ENCODE measurements at regions not wholly inside any gene's neighbourhood (a gene's known extent, or its start where the extent isn't known, plus 50 kb on each side); places are given as distances from the start of the nearest gene placed in this dataset.

DNA sequence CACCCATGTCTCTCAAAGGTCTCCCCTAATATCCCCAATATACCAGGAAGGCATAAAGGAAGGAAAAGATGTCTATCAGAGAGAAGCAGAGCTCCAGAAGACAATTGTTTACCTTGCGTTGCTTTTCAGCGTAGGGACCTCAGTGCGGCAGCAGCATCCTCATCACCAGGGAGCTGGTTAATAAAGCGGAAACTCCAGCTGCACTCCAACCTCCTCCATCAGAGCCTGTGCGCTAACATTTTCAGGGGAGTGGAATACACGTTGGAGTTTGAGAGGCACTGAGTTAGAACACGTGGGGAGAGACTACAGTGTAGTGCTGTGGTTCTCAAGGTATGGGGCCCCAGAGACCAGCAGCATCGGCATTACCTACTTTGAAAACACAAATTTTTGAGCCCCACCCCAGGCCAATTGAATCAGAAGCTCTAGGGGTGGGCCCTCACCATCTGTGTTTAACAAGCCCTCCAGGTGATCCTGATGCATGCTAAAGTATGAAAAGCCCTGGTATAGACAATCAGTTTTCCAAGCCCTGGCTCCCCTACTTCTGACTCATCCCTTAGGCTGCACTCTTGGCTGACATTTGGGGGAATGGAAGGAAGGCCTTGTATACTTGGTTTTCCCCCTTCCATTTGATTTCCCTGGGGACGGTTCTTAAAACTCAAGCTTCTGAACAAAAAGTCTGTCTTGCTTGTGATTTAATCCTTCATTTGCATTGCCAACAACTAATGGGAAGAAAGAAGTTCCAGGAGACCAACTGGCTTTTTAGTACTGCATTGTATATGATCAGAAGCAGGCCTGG is 419.0 kb upstream of the CCDC196 start:
- no peak overlapping the region for H3K4me3 ChIP-seq (ENCODE audit: low read length in 2 of 2)
- H3K36me3 ChIP-seq (ENCODE audit: control insufficient read depth in 2 of 2, insufficient read depth in 2 of 2, low read length in 2 of 2): no peaks in the 10 kb centered on the region
- no peaks in the 10 kb centered on the region for H3K9me3 ChIP-seq (ENCODE audit: control insufficient read depth in 2 of 2, low read length in 2 of 2)
- no peaks in the 10 kb centered on the region for H3K4me1 ChIP-seq (ENCODE audit: control insufficient read depth, insufficient read depth, low read length)
- no peak overlapping the region for H3K9ac ChIP-seq (ENCODE audit: low read length in 2 of 2)
- H3K27me3 ChIP-seq (ENCODE audit: control insufficient read depth in 1 of 2, insufficient read depth in 2 of 2, low read length in 2 of 2): no peaks in the 10 kb centered on the region
- H3K27ac ChIP-seq (ENCODE audit: low read length): no peak overlapping the region

DNA sequence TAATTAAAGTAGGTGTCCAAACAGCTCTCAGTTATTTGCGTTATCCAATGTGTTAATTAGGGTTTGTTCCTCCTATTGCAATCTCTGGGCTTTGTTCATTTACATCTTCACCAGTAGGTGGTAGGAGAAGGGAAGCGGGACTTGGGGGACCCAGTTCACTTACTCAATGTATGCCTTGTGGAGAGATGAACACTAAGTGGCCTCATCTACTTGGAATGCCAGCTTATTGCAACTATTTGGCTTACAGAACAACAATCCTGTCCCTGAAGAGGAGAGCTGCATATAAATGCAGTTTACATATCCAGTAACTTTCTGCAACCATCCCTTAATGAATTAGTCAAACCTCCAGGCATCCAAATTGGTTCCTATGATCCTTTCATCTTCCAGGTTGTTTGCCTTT is 417.1 kb upstream of the CCDC196 start:
- no peak overlapping the region for H3K27ac ChIP-seq (ENCODE audit: low read length)
- no peaks in the 10 kb centered on the region for H3K27me3 ChIP-seq (ENCODE audit: control insufficient read depth in 1 of 2, insufficient read depth in 2 of 2, low read length in 2 of 2)
- H3K4me1 ChIP-seq (ENCODE audit: control insufficient read depth, insufficient read depth, low read length): no peaks in the 10 kb centered on the region
- no peaks in the 10 kb centered on the region for H3K9me3 ChIP-seq (ENCODE audit: control insufficient read depth in 2 of 2, low read length in 2 of 2)
- no peak overlapping the region for H3K9ac ChIP-seq (ENCODE audit: low read length in 2 of 2)
- H3K4me3 ChIP-seq (ENCODE audit: low read length in 2 of 2): no peak overlapping the region
- H3K36me3 ChIP-seq (ENCODE audit: control insufficient read depth in 2 of 2, insufficient read depth in 2 of 2, low read length in 2 of 2): no peaks in the 10 kb centered on the region

DNA sequence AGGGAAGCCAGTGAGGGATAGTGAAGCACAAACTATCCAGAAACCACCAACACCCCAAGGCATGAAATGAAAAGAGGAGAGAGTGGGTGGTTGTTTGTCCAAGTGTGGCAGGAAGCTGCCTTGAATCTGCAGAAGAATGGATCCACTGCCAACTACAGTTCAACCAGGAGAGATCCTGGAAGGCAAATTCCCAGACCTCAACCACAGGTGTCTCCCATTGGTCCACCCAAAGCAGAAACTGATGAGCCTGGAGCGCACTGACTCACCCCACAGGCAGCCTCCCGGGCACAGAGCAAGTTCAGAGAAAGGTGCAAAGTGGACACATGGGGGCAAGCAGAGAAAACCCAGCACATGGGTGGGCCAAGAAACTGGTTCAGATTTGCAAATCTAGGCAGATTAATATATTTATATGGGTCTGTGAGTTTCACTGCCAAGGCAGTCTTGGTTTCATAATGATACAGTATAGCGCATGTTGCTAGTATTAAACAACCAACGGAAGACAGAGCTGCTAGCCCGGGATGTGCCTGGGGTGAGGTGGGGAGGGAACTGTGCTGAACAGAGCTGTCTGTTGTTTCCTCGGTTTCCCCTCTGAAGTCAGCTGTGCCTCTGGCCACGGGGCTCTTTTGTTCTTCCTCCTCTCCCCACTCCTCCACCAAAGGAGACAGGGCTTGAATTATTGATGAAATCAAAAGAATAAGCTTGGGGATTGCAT is 416.2 kb upstream of the CCDC196 start:
- Histone ChIP-seq H3K27ac (ENCODE audit: low read length) (no peak overlapping the region), H3K4me1 (ENCODE audit: control insufficient read depth, insufficient read depth, low read length) (no peaks in the 10 kb centered on the region), H3K4me3 (ENCODE audit: low read length in 2 of 2) (no peak overlapping the region), H3K9ac (ENCODE audit: low read length in 2 of 2) (no peak overlapping the region), H3K9me3 (ENCODE audit: control insufficient read depth in 2 of 2, low read length in 2 of 2) (no peaks in the 10 kb centered on the region), H3K27me3 (ENCODE audit: control insufficient read depth in 1 of 2, insufficient read depth in 2 of 2, low read length in 2 of 2) (no peaks in the 10 kb centered on the region), H3K36me3 (ENCODE audit: control insufficient read depth in 2 of 2, insufficient read depth in 2 of 2, low read length in 2 of 2) (no peaks in the 10 kb centered on the region)

DNA sequence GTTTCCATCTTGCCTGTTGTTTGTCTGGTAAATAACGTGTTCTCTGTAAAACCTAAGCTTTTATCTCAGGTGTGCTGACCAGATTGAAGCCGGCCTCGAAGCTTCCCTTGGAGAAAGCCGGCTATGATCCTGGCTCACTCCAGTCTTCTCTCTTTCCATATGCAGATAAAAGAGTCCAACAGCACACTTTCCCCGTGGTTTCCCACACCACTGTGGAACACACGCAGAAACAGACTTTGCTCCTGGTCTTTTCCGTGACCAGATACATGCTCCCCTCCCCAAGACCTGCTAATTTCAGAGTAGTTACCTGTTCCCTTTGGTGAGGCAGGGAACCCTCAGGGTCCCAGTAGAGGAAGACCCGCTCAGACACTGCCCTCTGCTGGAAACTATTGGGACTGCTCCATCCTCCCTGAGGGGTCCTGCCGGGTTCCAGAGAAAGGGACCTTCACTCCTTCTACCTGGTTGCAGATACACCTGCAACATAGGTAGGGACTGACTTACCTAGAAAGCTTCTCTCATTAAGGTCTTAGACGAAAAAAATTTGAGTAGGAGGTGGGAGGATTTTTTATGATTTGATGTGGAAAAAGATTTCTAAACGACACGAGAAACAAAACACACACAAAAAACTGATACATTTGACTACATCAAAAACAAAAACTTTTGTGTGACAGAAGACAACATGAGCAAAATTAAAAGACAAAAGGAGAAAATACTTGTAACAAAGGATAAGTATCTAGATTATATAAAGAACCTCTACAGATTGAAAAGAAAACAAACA is 415.4 kb upstream of the CCDC196 start:
- no peak overlapping the region for H3K9ac ChIP-seq (ENCODE audit: low read length in 2 of 2)
- no peaks in the 10 kb centered on the region for H3K9me3 ChIP-seq (ENCODE audit: control insufficient read depth in 2 of 2, low read length in 2 of 2)
- H3K4me3 ChIP-seq (ENCODE audit: low read length in 2 of 2): no peak overlapping the region
- no peaks in the 10 kb centered on the region for H3K4me1 ChIP-seq (ENCODE audit: control insufficient read depth, insufficient read depth, low read length)
- no peak overlapping the region for H3K27ac ChIP-seq (ENCODE audit: low read length)
- H3K36me3 ChIP-seq (ENCODE audit: control insufficient read depth in 2 of 2, insufficient read depth in 2 of 2, low read length in 2 of 2): no peaks in the 10 kb centered on the region
- H3K27me3 ChIP-seq (ENCODE audit: control insufficient read depth in 1 of 2, insufficient read depth in 2 of 2, low read length in 2 of 2): no peaks in the 10 kb centered on the region

DNA sequence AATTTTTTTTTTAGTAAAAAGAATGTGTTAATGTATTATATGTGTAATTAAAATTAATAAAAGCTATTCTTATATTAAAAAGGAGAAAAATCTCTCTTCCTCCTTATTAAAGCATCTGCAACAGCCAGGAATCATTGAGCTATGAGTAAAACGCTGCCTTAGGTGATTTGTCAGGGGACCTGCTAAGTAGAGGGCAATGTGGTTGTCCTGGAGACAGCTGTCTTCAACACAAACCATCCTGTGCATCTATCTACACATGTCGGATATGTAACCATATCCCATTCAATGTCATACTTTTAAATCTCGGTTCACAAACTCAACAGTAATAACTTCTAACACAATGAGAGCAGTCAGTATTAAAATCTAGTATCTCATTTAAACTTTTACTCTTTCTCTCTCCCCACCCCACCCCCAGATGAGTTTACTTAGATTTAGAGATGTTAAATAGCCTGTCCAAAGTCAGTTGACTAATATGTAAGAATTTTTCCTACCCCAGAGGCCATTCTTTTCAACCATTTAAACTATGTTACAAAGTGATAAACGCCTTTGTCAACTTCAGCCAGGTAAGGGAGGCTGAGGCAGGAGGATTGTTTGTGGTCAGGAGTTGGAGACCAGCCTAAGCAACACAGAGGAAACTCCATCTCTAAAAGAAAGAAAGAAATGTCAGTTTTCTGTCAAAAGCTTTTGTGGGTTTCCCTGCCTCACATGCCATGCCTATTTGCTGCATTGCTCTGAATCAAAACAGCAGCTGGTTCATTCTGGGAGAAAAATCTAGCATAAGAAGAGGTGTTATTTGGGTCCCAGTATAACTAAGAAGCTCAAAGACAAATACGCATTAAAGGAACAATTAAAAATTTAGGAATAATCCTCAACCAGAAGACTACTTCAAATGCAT is 413.7 kb upstream of the CCDC196 start:
- no peak overlapping the region for H3K27ac ChIP-seq (ENCODE audit: low read length)
- no peak overlapping the region for H3K9ac ChIP-seq (ENCODE audit: low read length in 2 of 2)
- H3K9me3 ChIP-seq (ENCODE audit: control insufficient read depth in 2 of 2, low read length in 2 of 2): no peaks in the 10 kb centered on the region
- no peaks in the 10 kb centered on the region for H3K4me1 ChIP-seq (ENCODE audit: control insufficient read depth, insufficient read depth, low read length)
- no peak overlapping the region for H3K4me3 ChIP-seq (ENCODE audit: low read length in 2 of 2)
- no peaks in the 10 kb centered on the region for H3K27me3 ChIP-seq (ENCODE audit: control insufficient read depth in 1 of 2, insufficient read depth in 2 of 2, low read length in 2 of 2)
- no peaks in the 10 kb centered on the region for H3K36me3 ChIP-seq (ENCODE audit: control insufficient read depth in 2 of 2, insufficient read depth in 2 of 2, low read length in 2 of 2)

DNA sequence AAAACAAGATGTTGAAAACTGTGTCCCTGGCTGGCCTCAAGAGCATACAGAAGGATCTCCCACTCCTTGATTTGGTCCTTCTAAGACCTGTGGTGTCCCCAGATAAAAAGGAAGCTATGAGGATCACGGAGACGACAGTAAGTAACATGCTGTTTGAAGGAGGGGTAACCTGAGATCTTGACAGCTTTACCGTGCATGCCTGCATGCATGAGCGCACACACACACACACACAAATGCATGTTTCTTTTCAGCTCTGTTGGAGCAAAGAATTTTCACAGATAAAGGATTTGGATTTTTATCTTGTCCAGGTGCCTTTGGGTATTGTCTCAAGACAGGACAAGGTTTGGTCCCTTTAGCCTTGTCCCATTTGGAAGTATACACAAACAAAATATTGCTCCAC is 411.6 kb upstream of the CCDC196 start:
- no peaks in the 10 kb centered on the region for H3K9me3 ChIP-seq (ENCODE audit: control insufficient read depth in 2 of 2, low read length in 2 of 2)
- H3K27me3 ChIP-seq (ENCODE audit: control insufficient read depth in 1 of 2, insufficient read depth in 2 of 2, low read length in 2 of 2): no peaks in the 10 kb centered on the region
- H3K27ac ChIP-seq (ENCODE audit: low read length): no peak overlapping the region
- no peak overlapping the region for H3K9ac ChIP-seq (ENCODE audit: low read length in 2 of 2)
- peaks cover 3% of the 10 kb centered on the region for H3K4me1 ChIP-seq (ENCODE audit: control insufficient read depth, insufficient read depth, low read length)
- no peak overlapping the region for H3K4me3 ChIP-seq (ENCODE audit: low read length in 2 of 2)
- H3K36me3 ChIP-seq (ENCODE audit: control insufficient read depth in 2 of 2, insufficient read depth in 2 of 2, low read length in 2 of 2): no peaks in the 10 kb centered on the region

DNA sequence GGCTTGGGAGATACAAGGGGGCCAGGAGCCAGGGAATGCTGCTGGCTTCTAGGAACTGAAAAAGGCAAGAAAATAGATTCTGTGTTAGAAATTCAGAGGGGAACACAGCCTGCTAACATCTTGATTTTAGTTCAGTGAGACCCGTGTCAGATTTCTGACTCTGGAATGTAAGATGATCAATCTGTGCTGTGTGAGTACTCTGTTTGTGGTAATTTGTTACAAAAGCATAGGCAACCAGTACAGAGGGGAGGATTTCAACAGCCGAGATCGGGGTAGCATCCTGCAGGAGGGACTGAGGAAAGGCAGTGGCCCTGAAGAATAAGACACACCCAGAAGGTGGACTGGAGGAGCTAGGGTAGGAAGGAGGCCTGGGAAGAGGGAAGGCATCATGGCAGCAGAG is 410.0 kb upstream of the CCDC196 start:
- Histone ChIP-seq H3K4me1 (ENCODE audit: control insufficient read depth, insufficient read depth, low read length) (peaks cover 3% of the 10 kb centered on the region), H3K9ac (ENCODE audit: low read length in 2 of 2) (no peak overlapping the region), H3K4me3 (ENCODE audit: low read length in 2 of 2) (no peak overlapping the region), H3K36me3 (ENCODE audit: control insufficient read depth in 2 of 2, insufficient read depth in 2 of 2, low read length in 2 of 2) (no peaks in the 10 kb centered on the region), H3K9me3 (ENCODE audit: control insufficient read depth in 2 of 2, low read length in 2 of 2) (no peaks in the 10 kb centered on the region), H3K27me3 (ENCODE audit: control insufficient read depth in 1 of 2, insufficient read depth in 2 of 2, low read length in 2 of 2) (no peaks in the 10 kb centered on the region), H3K27ac (ENCODE audit: low read length) (no peak overlapping the region)

DNA sequence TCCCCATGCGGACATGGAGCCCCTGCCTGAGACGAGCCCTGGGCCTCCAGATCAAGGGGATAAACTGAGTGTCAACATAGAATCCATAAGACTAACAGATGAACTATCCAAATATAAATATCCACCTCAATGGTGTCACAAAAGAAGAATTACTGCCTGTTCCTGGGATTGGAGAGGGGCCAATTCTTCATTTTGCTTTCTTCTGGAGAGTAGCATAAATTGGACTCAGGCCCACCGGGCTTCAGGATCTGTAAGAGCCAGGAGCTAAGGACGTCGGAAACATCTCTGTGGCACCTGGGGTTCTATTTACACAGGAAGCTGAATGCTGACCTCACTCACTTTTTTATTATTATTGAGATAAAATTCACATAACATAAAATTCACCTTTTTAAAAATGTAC is 408.2 kb upstream of the CCDC196 start:
- no peak overlapping the region for H3K9ac ChIP-seq (ENCODE audit: low read length in 2 of 2)

DNA sequence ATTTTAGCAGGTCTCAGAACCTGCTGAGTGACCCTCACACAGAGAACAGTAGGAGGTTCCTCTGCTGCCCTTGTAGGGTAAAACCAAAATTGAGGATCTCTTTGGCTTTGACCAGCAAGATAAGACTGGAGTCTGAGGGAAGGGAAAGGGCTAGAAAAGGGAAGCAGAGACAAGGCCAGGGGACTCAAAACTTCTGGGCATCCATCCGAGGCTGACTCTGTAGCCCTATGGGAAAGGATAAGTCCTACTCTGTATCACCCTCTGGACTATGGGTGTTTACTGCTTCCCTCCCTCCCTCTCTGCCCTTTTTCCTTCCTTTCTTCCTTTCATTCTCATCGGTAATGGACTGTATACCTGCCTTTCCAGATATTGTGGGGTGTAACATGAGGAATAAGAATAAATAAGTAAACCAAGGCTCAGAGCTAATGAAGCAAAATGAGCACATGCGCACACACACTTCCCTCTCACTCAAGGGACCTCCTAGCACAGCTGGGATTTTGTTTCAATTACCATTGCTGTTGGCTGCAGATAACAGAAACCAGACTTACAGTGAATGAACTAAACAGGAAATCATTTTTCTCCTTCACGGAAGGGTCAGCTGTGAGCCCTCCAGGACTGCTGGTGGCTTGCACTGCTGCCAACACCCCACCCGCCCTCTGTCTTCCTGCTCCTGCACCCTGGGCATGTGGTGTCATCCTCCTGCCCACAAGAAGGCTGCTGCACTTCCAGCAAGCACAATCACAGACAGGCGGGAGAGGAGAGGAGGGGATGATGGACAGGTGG is 404.4 kb upstream of the CCDC196 start:
- no peak overlapping the region for H3K9ac ChIP-seq (ENCODE audit: low read length in 2 of 2)
- no peaks in the 10 kb centered on the region for H3K27me3 ChIP-seq (ENCODE audit: control insufficient read depth in 1 of 2, insufficient read depth in 2 of 2, low read length in 2 of 2)
- no peak overlapping the region for H3K4me3 ChIP-seq (ENCODE audit: low read length in 2 of 2)
- H3K4me1 ChIP-seq (ENCODE audit: control insufficient read depth, insufficient read depth, low read length): peaks cover 3% of the 10 kb centered on the region
- no peak overlapping the region for H3K27ac ChIP-seq (ENCODE audit: low read length)
- no peaks in the 10 kb centered on the region for H3K9me3 ChIP-seq (ENCODE audit: control insufficient read depth in 2 of 2, low read length in 2 of 2)
- H3K36me3 ChIP-seq (ENCODE audit: control insufficient read depth in 2 of 2, insufficient read depth in 2 of 2, low read length in 2 of 2): no peaks in the 10 kb centered on the region

More for the DNA sequence above, 408.2 kb upstream of the CCDC196 start:
- Histone ChIP-seq H3K36me3 (ENCODE audit: control insufficient read depth in 2 of 2, insufficient read depth in 2 of 2, low read length in 2 of 2) (no peaks in the 10 kb centered on the region), H3K4me1 (ENCODE audit: control insufficient read depth, insufficient read depth, low read length) (peaks cover 3% of the 10 kb centered on the region), H3K4me3 (ENCODE audit: low read length in 2 of 2) (no peak overlapping the region), H3K9me3 (ENCODE audit: control insufficient read depth in 2 of 2, low read length in 2 of 2) (no peaks in the 10 kb centered on the region), H3K27me3 (ENCODE audit: control insufficient read depth in 1 of 2, insufficient read depth in 2 of 2, low read length in 2 of 2) (no peaks in the 10 kb centered on the region), H3K27ac (ENCODE audit: low read length) (no peak overlapping the region)
